RCC 7860 (cell line): ENCODE measurements at regions not wholly inside any gene's neighbourhood (a gene's known extent, or its start where the extent isn't known, plus 50 kb on each side); places are given as distances from the start of the nearest gene placed in this dataset.

ENCODE experiments used
- DNase-seq: peaks from one replicate; pipeline ENCODE4 v3.0.0-alpha.2; 2015; ENCODE audit warnings: low spot score
- FAIRE-seq: peaks from 2 replicates; lab custom pipeline; 2012; peaks lifted over from hg19 to GRCh38; lab: Jason Lieb, UNC

DNA sequence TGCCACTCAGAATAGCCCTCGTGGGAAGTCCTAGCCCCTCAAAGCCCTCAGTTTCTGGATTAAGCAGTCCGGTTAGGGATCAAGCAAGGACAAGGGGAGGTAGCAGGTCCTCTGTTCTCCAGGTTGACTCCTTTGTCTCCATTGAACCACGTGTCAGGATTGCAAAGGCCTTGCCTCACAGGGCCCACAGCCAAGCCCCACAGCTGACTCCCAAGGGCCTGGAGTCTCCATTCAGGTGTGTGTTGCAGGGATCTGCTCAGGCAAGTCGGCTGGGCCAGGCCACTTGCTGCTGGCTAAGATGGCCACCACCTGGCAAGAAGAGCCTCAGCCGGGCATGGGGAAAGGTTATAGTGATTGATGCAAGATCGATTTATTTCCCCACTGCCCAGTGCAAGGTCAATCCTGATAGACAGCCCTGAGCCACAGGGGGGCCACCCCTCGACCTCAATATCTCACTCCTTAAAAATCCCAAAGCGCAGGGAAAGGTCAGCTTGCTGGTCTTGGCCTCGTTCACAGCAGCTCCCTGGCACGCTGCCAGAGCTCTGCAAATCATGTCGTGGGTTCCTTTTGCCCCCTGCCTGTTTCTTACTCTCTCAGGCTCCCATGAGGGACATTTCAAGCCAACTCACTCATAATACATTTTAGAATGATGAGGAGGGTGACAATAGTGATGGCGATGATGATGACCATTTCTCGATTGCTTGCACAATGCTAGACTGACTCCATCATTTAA lies 75.9 kb downstream of the EDN3 start:
- FAIRE-seq (no peak), DNase-seq (no peak)

GRCh38 chr20:59376998-59377397 lies 76.6 kb downstream of the EDN3 start:
- FAIRE-seq (no peak), DNase-seq (no peak)

DNA sequence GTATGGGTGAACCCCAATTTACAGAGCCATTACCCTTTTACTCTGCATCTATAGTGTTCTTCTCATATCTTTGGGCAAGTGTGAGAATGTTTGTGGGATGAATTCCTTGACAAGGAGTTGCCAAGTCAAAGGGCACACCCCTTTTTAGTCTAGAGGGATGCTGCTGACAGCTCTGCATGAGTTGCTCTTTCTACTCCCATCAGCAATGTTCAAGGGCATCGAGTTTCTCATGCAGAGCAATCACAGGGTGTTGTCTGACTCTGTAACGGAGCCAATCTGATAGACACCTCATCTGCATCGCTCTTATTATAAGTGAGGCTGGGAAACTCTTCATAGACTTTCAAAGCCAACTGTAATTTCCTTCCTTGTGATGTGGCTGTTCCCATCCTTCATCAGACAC lies 77.4 kb downstream of the EDN3 start:
- no peak for FAIRE-seq

GRCh38 chr20:59378396-59378795 lies 78.0 kb downstream of the EDN3 start:
- FAIRE-seq (no peak), DNase-seq (no peak)

More for the DNA sequence above, 77.4 kb downstream of the EDN3 start:
- no peak for DNase-seq

DNA sequence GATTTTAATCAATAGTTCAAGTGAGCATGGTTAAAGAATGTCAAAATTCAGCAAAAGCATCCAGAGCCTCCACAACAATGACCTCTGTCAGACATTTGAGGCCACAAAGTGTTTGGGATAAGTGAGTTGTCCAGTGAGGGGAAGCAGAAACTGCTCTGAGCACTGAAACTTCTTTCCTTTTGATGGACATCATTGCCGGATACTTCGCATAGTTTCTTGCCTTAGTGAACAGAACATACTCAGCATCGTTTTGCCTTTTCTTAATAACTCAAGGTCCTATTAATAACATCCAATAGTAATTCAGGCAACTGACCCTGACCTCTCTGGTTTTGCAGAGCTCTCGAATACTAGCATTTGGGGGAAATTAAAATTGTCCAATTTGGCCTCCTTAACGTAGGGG lies 78.6 kb downstream of the EDN3 start:
- FAIRE-seq (no peak), DNase-seq (no peak)

DNA sequence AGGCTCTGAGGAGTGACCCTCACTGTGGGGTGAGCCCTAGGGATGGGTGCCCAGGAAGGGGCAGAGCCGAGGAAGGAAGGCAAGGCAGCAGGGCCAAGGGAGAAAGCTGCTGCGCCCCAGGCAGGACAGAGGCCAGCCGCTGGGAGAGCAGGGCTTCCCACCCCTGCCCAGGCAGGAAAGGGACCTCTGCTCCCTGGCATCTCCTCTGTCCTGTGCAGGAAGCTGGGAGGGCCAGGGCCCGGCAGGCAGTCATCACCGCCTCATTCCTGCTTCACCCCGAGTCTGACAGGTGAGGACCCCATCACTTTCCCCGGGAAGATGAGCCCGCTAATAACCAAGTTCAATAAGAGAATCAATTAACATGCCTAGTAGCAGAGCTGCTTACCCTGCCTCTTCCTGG lies 81.3 kb downstream of the EDN3 start:
- FAIRE-seq (no peak), DNase-seq (no peak)

DNA sequence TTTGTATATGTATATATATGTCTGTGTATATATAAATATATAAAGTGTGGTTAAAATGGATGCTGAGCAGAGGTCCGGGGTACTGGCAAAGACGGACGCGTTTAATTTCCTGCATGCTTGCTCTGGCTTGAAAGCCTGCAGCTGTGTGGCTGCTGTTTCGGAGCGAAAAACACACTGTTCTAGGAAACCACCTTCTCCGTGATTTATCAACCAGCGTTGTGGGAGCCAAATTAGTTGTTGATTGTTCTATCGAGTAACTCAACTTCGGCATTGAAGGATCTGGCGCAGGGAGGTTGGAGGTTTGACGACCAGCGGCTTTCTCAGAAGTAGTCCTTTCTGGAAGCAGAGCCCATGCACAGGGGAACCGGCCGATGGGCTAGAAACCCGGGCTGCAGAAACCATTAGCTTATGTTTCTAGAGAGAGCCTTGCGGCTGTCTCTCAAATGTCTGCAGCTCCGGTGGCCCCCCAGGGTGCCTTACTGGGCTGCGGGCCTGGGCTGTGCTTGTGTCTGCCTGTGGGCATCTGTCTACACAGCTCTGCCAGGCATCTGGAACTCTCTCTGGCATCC lies 81.8 kb downstream of the EDN3 start:
- FAIRE-seq (no peak), DNase-seq (no peak)

- DNase-seq (no peak), FAIRE-seq (no peak)
Measured at GRCh38 chr20:59382907-59383306, 82.5 kb downstream of the EDN3 start.

GRCh38 chr20:59385038-59385437 lies 84.6 kb downstream of the EDN3 start:
- FAIRE-seq = no peak
- DNase-seq = no peak

DNA sequence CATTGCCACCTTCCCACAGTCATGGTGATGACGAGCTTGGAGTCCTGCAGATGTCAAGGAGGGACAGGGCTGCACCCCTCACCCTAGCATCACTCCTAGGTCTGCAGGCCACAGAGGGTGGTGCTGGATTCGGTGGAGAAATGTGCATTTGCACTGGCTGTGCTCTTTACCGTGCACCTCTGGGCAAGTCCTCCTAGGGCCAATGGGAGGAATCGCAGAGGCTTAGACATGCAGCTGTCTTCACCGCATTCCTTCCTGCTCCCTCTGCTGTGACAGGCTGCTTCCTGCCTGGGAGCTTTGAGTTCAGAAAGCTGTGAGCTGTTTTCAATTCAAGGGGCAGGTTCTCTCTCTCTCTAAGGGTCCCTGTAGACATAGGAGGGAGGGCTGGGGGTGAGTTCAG lies 85.1 kb downstream of the EDN3 start:
- FAIRE-seq = no peak
- no peak for DNase-seq

- DNase-seq = no peak
- no peak for FAIRE-seq
Measured at GRCh38 chr20:59386809-59387208, 86.4 kb downstream of the EDN3 start.

DNA sequence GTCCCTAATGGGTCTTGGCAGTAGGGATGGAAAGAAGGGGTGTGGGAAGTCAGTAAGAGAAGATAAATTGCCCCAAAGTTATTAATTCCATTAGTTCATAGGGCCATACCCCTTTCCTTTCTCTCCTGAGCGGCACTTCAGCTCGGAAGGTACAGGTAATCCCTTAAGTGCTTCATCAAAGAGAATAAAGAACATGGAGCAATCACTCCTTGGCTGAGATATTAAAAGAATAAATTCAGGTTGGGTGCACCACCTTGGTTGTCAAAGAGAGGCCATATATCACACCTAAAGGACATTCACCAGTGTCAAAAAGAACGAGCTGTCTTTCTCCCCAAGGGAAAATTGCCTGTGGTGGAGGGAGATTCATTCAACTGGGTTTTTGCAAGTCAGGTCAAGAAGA lies 87.5 kb downstream of the EDN3 start:
- FAIRE-seq (no peak), DNase-seq (no peak)

- DNase-seq = no peak
- no peak for FAIRE-seq
Measured at GRCh38 chr20:59388402-59388801, 88.0 kb downstream of the EDN3 start.

- no peak for FAIRE-seq
- DNase-seq = no peak
Measured at GRCh38 chr20:59390437-59390836, 90.0 kb downstream of the EDN3 start.

- no peak for FAIRE-seq
- DNase-seq = no peak
Measured at GRCh38 chr20:59391975-59392374, 91.6 kb downstream of the EDN3 start.

- no peak for DNase-seq
- no peak for FAIRE-seq
Measured at GRCh38 chr20:59392736-59393135, 92.3 kb downstream of the EDN3 start.

DNA sequence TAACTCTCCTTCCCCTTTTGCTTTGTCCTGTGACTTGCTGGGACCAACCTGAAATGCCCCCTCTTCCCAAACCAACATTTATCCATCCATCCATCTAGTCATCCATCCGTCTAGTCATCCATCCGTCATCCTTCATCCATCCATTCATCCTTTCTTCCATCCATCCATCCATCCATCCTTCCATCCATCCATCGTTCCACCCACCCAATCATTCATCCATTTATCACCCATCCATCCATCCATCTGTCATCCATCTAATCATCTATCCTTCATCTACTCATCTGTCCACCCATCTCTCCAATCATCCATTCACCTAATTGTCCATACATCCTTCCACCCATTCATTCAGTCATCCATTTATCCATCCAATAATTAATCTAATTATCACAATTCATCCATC lies 92.7 kb downstream of the EDN3 start:
- no peak for FAIRE-seq
- no peak for DNase-seq

GRCh38 chr20:59395729-59396128 lies 95.3 kb downstream of the EDN3 start:
- DNase-seq (no peak), FAIRE-seq (no peak)

DNA sequence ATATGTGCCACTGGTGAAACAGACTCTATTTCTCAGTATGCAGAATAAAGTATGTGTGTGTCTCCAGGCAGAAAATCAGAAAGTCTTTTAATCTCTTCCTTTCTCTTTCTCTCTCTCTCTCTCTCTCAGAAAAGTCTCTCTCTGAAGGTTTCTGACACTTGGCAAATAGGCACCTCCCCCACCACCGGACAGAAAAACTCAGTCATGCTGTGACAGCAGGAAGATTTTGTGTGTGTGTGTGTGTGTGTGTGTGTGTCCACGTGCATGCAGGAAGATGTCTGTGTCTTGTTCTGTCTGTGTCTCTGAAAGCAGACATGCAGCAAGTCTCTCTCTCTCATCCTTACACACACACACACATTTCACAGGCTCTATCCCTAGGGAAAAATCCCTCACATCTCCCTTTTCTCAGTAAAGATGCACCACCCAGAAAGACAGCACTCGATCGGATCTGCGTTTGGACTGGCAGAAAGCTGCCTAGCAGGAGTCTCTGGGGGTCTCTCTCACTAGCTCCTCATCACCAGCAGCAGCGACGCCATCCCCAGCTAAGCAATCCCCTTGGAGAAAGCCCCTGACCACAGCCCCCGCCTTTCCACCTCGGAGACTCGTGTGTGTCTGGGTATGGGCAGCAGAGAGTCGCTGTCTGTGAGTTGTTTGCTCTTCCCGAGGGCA lies 98.3 kb downstream of the EDN3 start:
- FAIRE-seq (no peak), DNase-seq (no peak)

DNA sequence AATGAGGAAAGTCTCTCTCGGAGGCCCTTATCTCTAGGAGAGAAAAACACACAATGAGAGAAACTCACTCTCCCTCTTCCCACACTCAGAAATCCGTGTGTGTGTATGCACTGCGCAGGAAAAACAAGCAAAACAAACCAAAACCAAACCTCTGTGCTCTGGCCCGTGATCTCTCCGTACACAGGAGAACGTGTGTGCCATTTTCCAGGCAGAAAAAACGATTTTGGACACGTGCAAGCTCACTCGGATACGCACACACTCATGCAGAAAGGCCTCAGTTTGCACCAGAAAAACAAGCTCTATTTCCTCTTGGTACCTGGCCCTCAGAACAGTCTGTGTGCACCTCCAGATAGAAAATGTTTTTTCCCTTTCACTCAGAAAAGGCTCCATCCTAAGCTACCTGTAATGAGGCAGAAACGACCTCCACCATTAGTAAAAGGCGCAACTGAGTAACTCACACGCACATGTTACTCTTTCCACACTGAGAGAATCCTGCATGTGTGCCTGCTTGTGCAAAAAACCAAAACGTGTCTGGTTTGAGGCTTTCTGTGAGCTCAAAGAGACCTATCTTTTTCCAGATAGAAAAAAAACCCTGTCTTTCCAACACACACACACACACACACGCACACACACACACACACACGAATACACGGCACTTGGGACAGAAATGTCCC lies 99.2 kb downstream of the EDN3 start:
- DNase-seq (no peak), FAIRE-seq (no peak)

DNA sequence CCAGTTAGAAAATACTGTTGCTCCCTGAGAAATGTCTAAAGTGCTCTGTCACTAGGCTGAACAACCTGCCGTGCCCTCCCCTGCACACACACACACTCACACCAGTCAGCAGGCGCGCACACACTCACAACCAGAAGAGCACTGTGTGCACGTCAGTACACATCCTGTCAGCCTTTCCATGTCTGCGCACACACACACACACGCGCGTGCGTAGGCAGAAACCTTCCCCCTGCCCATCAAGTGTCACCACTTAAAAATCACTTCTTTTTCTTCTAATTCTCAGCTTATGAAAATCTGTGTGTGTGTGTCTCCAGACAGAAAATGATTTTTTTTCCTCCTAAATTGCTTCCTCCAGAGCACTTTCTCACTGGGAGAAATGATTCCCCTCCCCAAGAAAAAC lies 100.3 kb downstream of the EDN3 start:
- DNase-seq (no peak), FAIRE-seq (no peak)

DNA sequence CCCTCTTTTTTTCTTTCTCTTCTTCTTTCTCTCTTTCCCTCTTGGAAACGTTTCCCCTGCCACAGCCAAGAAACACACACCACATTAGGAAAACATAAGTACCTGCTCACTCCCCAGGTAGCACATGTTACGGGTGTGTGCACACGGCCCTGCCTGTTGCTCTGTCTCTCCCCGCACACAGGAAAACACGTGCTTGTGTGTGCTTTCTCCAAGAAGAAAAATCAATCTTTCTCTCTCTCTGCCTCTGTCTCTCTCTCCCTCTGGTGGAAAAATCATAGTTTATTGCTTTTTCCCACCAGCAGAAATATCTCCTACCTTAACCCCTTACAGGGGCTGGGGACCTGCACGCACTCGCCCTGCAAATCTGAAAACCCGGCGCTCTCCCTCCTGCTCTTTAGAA lies 102.3 kb downstream of the EDN3 start:
- DNase-seq = no peak
- no peak for FAIRE-seq
